Trophoblast cell (in vitro differentiated cells and primary cell): ENCODE measurements at regions not wholly inside any gene's neighbourhood (a gene's known extent, or its start where the extent isn't known, plus 50 kb on each side); places are given as distances from the start of the nearest gene placed in this dataset.
"Not testable (repeated sequence)": the region's sequence is repeated elsewhere in the genome, so short reads cannot be mapped to it uniquely, and the experiment has no call there.

Experiments
- DNase-seq, 2 donors: peaks; one replicate each; pipeline ENCODE4 v3.0.0-alpha.2; 2016
- H2AFZ ChIP-seq: 2 replicates; pipeline ENCODE4 v1.6.1; 2013; ENCODE audit warnings: low read length, moderate library complexity, mild to moderate bottlenecking; ENCODE audit not compliant: insufficient read depth, poor library complexity
- H2AK5ac ChIP-seq: 2 replicates; pipeline ENCODE4 v1.6.1; 2013; ENCODE audit warnings: mild to moderate bottlenecking, low read length
- H2BK120ac ChIP-seq: 2 replicates; pipeline ENCODE4 v1.6.1; 2013; ENCODE audit warnings: low read length, mild to moderate bottlenecking, moderate library complexity; ENCODE audit not compliant: insufficient read depth, poor library complexity
- H2BK12ac ChIP-seq: 2 replicates; pipeline ENCODE4 v1.6.1; 2013; ENCODE audit warnings: mild to moderate bottlenecking, low read length, moderate library complexity
- H2BK5ac ChIP-seq: 2 replicates; pipeline ENCODE4 v1.6.1; 2013; ENCODE audit warnings: low read length, low read depth, moderate library complexity, mild to moderate bottlenecking; ENCODE audit not compliant: poor library complexity
- H3K14ac ChIP-seq: 2 replicates; pipeline ENCODE4 v1.6.1; 2013; ENCODE audit warnings: mild to moderate bottlenecking, low read length
- H3K18ac ChIP-seq: 2 replicates; pipeline ENCODE4 v1.6.1; 2013; ENCODE audit warnings: mild to moderate bottlenecking, low read length
- H3K23ac ChIP-seq: 2 replicates; pipeline ENCODE4 v1.6.1; 2013; ENCODE audit warnings: low read length
- H3K27ac ChIP-seq: 2 replicates; pipeline ENCODE4 v1.5.1; 2013; ENCODE audit warnings: low read depth, mild to moderate bottlenecking, inconsistent platforms, low read length, moderate library complexity
- H3K27me3 ChIP-seq: 2 replicates; pipeline ENCODE4 v1.6.1; 2013; ENCODE audit warnings: inconsistent platforms, mild to moderate bottlenecking, low read length, moderate library complexity; ENCODE audit not compliant: insufficient read depth
- H3K36me3 ChIP-seq, 2 experiments: 1 replicate in 1 of 2; 2 replicates in 1 of 2; pipeline ENCODE4 v1.6.1; 2013; ENCODE audit warnings: low read length in 2 of 2, mild to moderate bottlenecking in 2 of 2, moderate library complexity in 1 of 2; ENCODE audit not compliant: insufficient read depth in 2 of 2, control insufficient read depth in 1 of 2
- H3K4ac ChIP-seq: 2 replicates; pipeline ENCODE4 v1.6.1; 2013; ENCODE audit warnings: low read depth, mild to moderate bottlenecking, low read length, moderate library complexity
- H3K4me1 ChIP-seq, 2 experiments: 1 replicate in 1 of 2; 2 replicates in 1 of 2; pipeline ENCODE4 v1.6.1; 2013; ENCODE audit warnings: low read length in 2 of 2, mild to moderate bottlenecking in 2 of 2, moderate library complexity in 1 of 2; ENCODE audit not compliant: insufficient read depth in 2 of 2, control insufficient read depth in 1 of 2
- H3K4me2 ChIP-seq: 2 replicates; pipeline ENCODE4 v1.6.1; 2013; ENCODE audit warnings: inconsistent platforms, mild to moderate bottlenecking, low read length, moderate library complexity
- H3K4me3 ChIP-seq: 2 replicates; pipeline ENCODE4 v1.5.1; 2013; ENCODE audit warnings: mild to moderate bottlenecking, low read depth, low read length, inconsistent platforms
- H3K79me1 ChIP-seq: one replicate; pipeline ENCODE4 v1.6.1; 2013; ENCODE audit warnings: low read length
- H3K79me2 ChIP-seq: 2 replicates; pipeline ENCODE4 v1.6.1; 2013; ENCODE audit warnings: low read length, mild to moderate bottlenecking; ENCODE audit not compliant: control insufficient read depth, insufficient read depth, poor library complexity
- H3K9ac ChIP-seq: 2 replicates; pipeline ENCODE4 v1.6.1; 2013; ENCODE audit warnings: mild to moderate bottlenecking, low read length
- H3K9me3 ChIP-seq: 2 replicates; pipeline ENCODE4 v1.6.1; 2013; ENCODE audit warnings: low read depth, mild to moderate bottlenecking, control low read depth, inconsistent platforms, low read length; ENCODE audit not compliant: insufficient read depth
- H4K12ac ChIP-seq: 2 replicates; pipeline ENCODE4 v1.6.1; 2013; ENCODE audit warnings: low read depth, mild to moderate bottlenecking, low read length, moderate library complexity
- H4K8ac ChIP-seq: 2 replicates; pipeline ENCODE4 v1.6.1; 2013; ENCODE audit warnings: low read depth, mild to moderate bottlenecking, low read length, moderate library complexity
- H4K91ac ChIP-seq: one replicate; pipeline ENCODE4 v1.6.1; 2013; ENCODE audit warnings: low read depth, mild to moderate bottlenecking, low read length, moderate library complexity
- WGBS: extraction: QIAGEN DNeasy Blood & Tissue Kit; methylation state at CpG from one replicate; pipeline ENCODE4 v1.1.7; 2013; ENCODE audit warnings: missing lambda C conversion rate; ENCODE audit not compliant: insufficient read length, insufficient coverage; ENCODE audit errors: extremely low coverage; 5-methylcytosine and 5-hydroxymethylcytosine counted together

- Histone ChIP-seq H3K79me1 (peaks cover 2% of the 10 kb centered on the region), H3K27me3 (no peaks in the 10 kb centered on the region), H3K14ac (no peak overlapping the region), H3K9me3 (no peaks in the 10 kb centered on the region), H2BK5ac (no peak overlapping the region), H3K36me3 (no peaks in the 10 kb centered on the region), H2AFZ (no peak overlapping the region), H4K8ac (no peak overlapping the region), H3K4me3 (no peak overlapping the region), H3K23ac (no peak overlapping the region), H3K18ac (no peak overlapping the region), H4K91ac (no peak overlapping the region), H4K12ac (no peak overlapping the region), H3K9ac (no peak overlapping the region), H3K4ac (no peak overlapping the region), H3K79me2 (no peaks in the 10 kb centered on the region), H2BK12ac (no peak overlapping the region), H2BK120ac (no peak overlapping the region), H2AK5ac (no peak overlapping the region), H3K27ac (no peak overlapping the region), H3K4me2 (no peak overlapping the region), H3K4me1 (no peaks in the 10 kb centered on the region)
- no peak for DNase-seq
Observed at GRCh38 chr11:23780231-23780630, 716.6 kb upstream of the LUZP2 start.

GRCh38 chr11:23781803-23782560, 714.9 kb upstream of the LUZP2 start:
- no peak overlapping the region for H3K14ac ChIP-seq
- WGBS = no CpG with 5 or more reads among the region's 4 CpGs
- H3K9me3 ChIP-seq = no peaks in the 10 kb centered on the region
- H3K79me2 ChIP-seq = no peaks in the 10 kb centered on the region
- no peak for DNase-seq
- H4K8ac ChIP-seq = no peak overlapping the region
- H3K9ac ChIP-seq = no peak overlapping the region
- H2BK12ac ChIP-seq = no peak overlapping the region
- no peak overlapping the region for H2BK5ac ChIP-seq
- no peaks in the 10 kb centered on the region for H3K27me3 ChIP-seq
- no peak overlapping the region for H2AFZ ChIP-seq
- H2BK120ac ChIP-seq = no peak overlapping the region
- no peak overlapping the region for H2AK5ac ChIP-seq
- no peak overlapping the region for H4K91ac ChIP-seq
- H3K18ac ChIP-seq = no peak overlapping the region
- H4K12ac ChIP-seq = no peak overlapping the region
- no peak overlapping the region for H3K4me3 ChIP-seq
- H3K4me2 ChIP-seq = no peak overlapping the region
- no peak overlapping the region for H3K23ac ChIP-seq
- H3K27ac ChIP-seq = no peak overlapping the region
- H3K4me1 ChIP-seq = peaks cover 0 to 2% of the 10 kb centered on the region in 2 experiments
- no peaks in the 10 kb centered on the region for H3K36me3 ChIP-seq
- peaks cover 2% of the 10 kb centered on the region for H3K79me1 ChIP-seq
- H3K4ac ChIP-seq = no peak overlapping the region

GRCh38 chr11:23786974-23787373, 709.9 kb upstream of the LUZP2 start:
- H3K9ac ChIP-seq, H4K91ac ChIP-seq, H2BK12ac ChIP-seq, H3K23ac ChIP-seq, H3K14ac ChIP-seq, H3K79me2 ChIP-seq, H3K4ac ChIP-seq, H3K18ac ChIP-seq, H2BK120ac ChIP-seq, H4K12ac ChIP-seq, H3K4me2 ChIP-seq, H3K4me1 ChIP-seq, H2BK5ac ChIP-seq, H3K9me3 ChIP-seq, H2AFZ ChIP-seq, H4K8ac ChIP-seq, H3K4me3 ChIP-seq, H3K79me1 ChIP-seq, H3K27ac ChIP-seq, H3K36me3 ChIP-seq, DNase-seq, H3K27me3 ChIP-seq, H2AK5ac ChIP-seq: not testable (repeated sequence)
- WGBS = no CpG with 5 or more reads among the region's 1 CpG

GRCh38 chr11:23789200-23789853, 707.5 kb upstream of the LUZP2 start:
- Histone ChIP-seq H3K79me2 (no peaks in the 10 kb centered on the region), H3K4ac (no peak overlapping the region), H3K27me3 (no peaks in the 10 kb centered on the region), H2BK12ac (no peak overlapping the region), H2BK5ac (no peak overlapping the region), H3K4me3 (no peak overlapping the region), H3K36me3 (no peaks in the 10 kb centered on the region), H3K4me1 (peaks cover 0 to 3% of the 10 kb centered on the region in 2 experiments), H3K18ac (no peak overlapping the region), H3K23ac (no peak overlapping the region), H2BK120ac (no peak overlapping the region), H4K12ac (no peak overlapping the region), H3K14ac (no peak overlapping the region), H3K79me1 (no peaks in the 10 kb centered on the region), H3K9ac (no peak overlapping the region), H3K4me2 (no peak overlapping the region), H4K8ac (no peak overlapping the region), H2AK5ac (no peak overlapping the region), H4K91ac (no peak overlapping the region), H3K9me3 (no peaks in the 10 kb centered on the region), H2AFZ (no peak overlapping the region), H3K27ac (no peak overlapping the region)
- no peak for DNase-seq
- no CpG with 5 or more reads among the region's 5 CpGs for WGBS
